PC-9 (cell line): ENCODE measurements at regions not wholly inside any gene's neighbourhood (a gene's known extent, or its start where the extent isn't known, plus 50 kb on each side); places are given as distances from the start of the nearest gene placed in this dataset.

Experiments used
- EZH2 ChIP-seq: fragments of 200-600 bp; sonication (generic); IDR thresholded peaks from 2 replicates; pipeline ENCODE4 v1.8.0; 2017; ENCODE audit warnings: antibody characterized with exemption, low read depth
- TF ChIP-seq, protein P1 (sequence below): fragments of 200-600 bp; sonication (generic); conservative IDR thresholded peaks from 2 replicates; pipeline ENCODE4 v1.6.1; 2017; ENCODE audit warnings: mixed run types, antibody characterized with exemption, mild to moderate bottlenecking, moderate library complexity

DNA sequence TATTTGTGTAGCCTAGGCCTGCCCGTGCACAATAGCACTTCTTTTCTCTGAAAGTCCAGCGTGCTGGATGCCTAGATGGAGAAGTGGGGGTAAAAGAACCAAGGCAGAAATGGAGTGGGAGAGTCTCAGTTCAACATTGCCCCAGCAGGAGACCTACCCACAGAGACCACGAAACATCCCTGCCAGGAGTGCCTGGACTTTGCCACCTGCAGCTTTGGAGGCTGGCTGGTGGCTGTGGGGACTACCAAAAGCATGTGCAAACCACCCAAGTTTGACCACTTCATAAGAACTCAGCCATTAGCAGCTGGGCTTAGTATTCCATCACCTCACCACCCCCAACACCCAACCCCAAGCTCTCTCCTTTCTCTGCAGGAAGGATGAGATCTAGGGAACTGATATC, 416.9 kb upstream of the ID2 start:
- TF ChIP-seq, protein P1, sequence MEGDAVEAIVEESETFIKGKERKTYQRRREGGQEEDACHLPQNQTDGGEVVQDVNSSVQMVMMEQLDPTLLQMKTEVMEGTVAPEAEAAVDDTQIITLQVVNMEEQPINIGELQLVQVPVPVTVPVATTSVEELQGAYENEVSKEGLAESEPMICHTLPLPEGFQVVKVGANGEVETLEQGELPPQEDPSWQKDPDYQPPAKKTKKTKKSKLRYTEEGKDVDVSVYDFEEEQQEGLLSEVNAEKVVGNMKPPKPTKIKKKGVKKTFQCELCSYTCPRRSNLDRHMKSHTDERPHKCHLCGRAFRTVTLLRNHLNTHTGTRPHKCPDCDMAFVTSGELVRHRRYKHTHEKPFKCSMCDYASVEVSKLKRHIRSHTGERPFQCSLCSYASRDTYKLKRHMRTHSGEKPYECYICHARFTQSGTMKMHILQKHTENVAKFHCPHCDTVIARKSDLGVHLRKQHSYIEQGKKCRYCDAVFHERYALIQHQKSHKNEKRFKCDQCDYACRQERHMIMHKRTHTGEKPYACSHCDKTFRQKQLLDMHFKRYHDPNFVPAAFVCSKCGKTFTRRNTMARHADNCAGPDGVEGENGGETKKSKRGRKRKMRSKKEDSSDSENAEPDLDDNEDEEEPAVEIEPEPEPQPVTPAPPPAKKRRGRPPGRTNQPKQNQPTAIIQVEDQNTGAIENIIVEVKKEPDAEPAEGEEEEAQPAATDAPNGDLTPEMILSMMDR, result no peak
- no peak for TF ChIP-seq EZH2
